HUES64 (cell line): ENCODE measurements at regions not wholly inside any gene's neighbourhood (a gene's known extent, or its start where the extent isn't known, plus 50 kb on each side); places are given as distances from the start of the nearest gene placed in this dataset.

Experiments
- H3K27ac ChIP-seq: 2 replicates; pipeline ENCODE4 v1.7.0; 2013; ENCODE audit warnings: low read depth, low read length, inconsistent platforms
- H3K27me3 ChIP-seq: 2 replicates; pipeline ENCODE4 v1.6.1; 2013; ENCODE audit warnings: mild to moderate bottlenecking, low read length; ENCODE audit not compliant: insufficient read depth
- H3K36me3 ChIP-seq: 2 replicates; pipeline ENCODE4 v1.6.1; 2013; ENCODE audit warnings: mild to moderate bottlenecking, low read length; ENCODE audit not compliant: insufficient read depth
- H3K4me1 ChIP-seq: 2 replicates; pipeline ENCODE4 v1.6.1; 2013; ENCODE audit warnings: mild to moderate bottlenecking, low read length, moderate library complexity; ENCODE audit not compliant: insufficient read depth
- H3K4me3 ChIP-seq: 2 replicates; pipeline ENCODE4 v1.5.1; 2013; ENCODE audit warnings: mild to moderate bottlenecking, low read length, moderate library complexity
- H3K9ac ChIP-seq: 2 replicates; pipeline ENCODE4 v1.6.1; 2013; ENCODE audit warnings: mild to moderate bottlenecking, low read depth, low read length
- H3K9me3 ChIP-seq: 2 replicates; pipeline ENCODE4 v1.6.1; 2013; ENCODE audit warnings: low read depth, low read length; ENCODE audit not compliant: insufficient read depth
- WGBS: fragments of 150-250, 120-280 bp; methylation state at CpG from one replicate; pipeline ENCODE4 v1.1.7; 2013; ENCODE audit warnings: missing lambda C conversion rate; 5-methylcytosine and 5-hydroxymethylcytosine counted together

DNA sequence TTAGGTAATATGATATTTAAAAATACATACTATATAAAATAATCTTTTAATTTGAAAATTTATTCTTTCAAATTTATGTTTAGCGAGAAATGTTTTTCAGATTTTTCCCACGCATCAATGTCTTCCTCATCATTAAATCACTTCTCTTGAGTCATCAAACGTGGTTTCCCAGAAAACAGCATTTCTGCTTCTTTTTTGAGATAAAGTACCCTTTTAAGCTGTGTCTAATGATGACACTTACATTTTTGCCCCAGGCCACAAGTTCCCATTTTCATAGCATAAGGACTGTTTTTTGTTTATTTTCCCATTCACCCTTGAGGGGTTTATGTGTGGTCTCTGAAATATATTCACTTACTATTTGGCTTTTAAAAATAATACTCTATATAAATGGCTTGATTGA is 139.0 kb upstream of the HS3ST3A1 start:
- H3K27ac ChIP-seq, result no peak overlapping the region
- no peaks in the 10 kb centered on the region for H3K36me3 ChIP-seq
- no peaks in the 10 kb centered on the region for H3K9me3 ChIP-seq
- no peak overlapping the region for H3K9ac ChIP-seq
- no peak overlapping the region for H3K4me3 ChIP-seq
- no peaks in the 10 kb centered on the region for H3K27me3 ChIP-seq
- WGBS, result 98% methylated on average over 3 of the region's 3 CpGs
- no peaks in the 10 kb centered on the region for H3K4me1 ChIP-seq

DNA sequence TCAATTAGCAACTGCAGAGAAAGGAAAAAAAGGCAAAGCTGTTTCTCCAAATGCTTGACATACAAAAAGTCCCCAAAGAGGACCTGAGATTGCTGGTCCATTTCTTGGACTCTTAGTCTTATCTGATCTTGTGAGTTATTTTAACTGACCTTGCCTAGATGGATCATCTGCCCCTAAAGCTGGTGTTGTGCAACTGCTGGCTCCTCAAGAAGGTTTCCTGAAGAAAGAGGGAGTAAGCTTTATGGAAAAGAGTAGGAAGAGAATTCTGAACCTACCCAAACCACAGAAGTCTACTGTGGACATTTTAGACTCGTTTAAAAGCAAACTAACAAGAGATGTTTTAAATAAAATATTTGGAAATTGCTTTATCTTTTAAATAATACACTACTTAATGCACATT is 140.0 kb upstream of the HS3ST3A1 start:
- H3K9me3 ChIP-seq, result no peaks in the 10 kb centered on the region
- H3K36me3 ChIP-seq, result no peaks in the 10 kb centered on the region
- H3K4me3 ChIP-seq, result no peak overlapping the region
- WGBS, result no CpG with 5 or more reads among the region's 1 CpG
- no peaks in the 10 kb centered on the region for H3K4me1 ChIP-seq
- no peak overlapping the region for H3K9ac ChIP-seq
- no peaks in the 10 kb centered on the region for H3K27me3 ChIP-seq
- no peak overlapping the region for H3K27ac ChIP-seq

DNA sequence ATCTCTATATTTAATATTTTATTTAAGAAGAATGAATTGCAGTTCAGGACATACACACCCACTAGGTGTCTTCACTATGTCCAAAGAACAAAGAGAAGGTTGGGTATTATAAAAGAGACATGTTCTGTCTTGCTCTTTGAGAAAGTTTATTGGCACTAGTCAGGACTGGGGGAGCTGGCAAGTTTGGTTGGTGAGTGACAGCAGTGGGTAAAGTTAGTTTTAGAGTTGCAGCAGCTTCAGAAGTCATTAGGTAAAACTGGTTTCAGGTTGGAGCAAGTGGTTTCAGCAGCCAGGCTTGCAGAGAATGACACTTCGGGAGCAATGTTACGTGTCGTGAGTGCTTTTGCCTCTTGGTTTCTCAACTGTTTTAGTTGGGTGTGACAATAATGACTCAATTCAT is 142.2 kb upstream of the HS3ST3A1 start:
- no peaks in the 10 kb centered on the region for H3K27me3 ChIP-seq
- WGBS, result 95% methylated on average over 3 of the region's 3 CpGs
- H3K4me3 ChIP-seq, result no peak overlapping the region
- no peaks in the 10 kb centered on the region for H3K4me1 ChIP-seq
- no peak overlapping the region for H3K9ac ChIP-seq
- no peaks in the 10 kb centered on the region for H3K36me3 ChIP-seq
- no peaks in the 10 kb centered on the region for H3K9me3 ChIP-seq
- H3K27ac ChIP-seq, result no peak overlapping the region

DNA sequence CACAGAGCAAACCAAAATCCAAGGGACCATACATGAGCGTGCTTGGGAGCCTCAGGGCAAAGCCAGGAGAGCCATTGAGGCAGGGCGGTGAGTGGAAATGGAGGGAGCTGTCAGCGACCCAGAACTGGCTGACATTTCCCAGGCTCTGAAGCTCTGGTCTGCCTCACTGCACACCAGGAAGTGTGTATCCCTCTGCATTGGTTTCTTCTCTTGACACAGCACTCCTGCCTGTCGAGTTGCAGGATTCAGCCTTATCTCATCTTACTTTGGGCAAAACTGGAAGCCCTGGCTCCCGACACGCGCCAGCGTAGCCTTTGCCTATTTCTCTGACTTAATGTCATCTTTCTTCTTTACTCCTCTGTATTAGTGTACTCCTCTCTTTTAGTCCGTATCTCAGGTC is 144.7 kb upstream of the HS3ST3A1 start:
- Histone ChIP-seq H3K9me3 (no peaks in the 10 kb centered on the region), H3K27ac (no peak overlapping the region), H3K9ac (no peak overlapping the region), H3K4me3 (no peak overlapping the region), H3K4me1 (peaks cover 12% of the 10 kb centered on the region), H3K27me3 (no peaks in the 10 kb centered on the region), H3K36me3 (no peaks in the 10 kb centered on the region)
- 94% methylated on average over 9 of the region's 9 CpGs for WGBS

DNA sequence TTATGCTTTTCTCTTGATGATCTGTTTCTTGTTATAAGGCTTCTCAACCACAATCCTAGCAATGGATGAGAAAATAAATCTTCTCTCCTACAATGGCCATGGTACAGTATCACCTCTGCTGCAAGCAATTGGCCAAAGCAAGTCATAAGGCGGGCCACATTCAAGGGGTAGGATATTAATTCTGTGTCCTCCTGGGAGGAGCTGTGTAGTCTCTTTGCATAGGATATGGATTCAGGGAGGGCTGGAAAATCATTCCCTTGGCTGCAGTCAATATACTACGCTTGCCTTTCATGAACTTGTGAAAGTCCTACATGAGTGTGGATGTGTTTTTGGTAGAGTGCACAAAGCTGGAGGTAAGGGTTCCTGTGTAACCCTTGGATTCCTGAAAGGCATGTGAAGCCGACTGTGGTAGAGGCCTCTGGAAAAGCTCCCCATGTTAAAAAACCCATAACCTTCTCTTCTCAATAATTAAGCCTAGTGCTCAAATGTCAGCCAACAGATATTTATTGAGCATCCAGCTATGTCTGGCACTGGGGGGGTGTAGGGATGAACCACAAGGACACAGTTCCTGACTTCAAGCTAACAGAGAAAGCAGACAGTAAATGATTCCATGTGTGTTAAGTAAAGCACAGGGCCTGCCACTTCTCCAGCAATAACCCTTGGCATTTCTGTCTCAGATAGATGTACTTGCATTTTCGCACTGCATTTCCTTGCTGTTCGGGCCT is 147.6 kb upstream of the HS3ST3A1 start:
- no peak overlapping the region for H3K4me3 ChIP-seq
- H3K27me3 ChIP-seq, result no peaks in the 10 kb centered on the region
- no peak overlapping the region for H3K27ac ChIP-seq
- H3K9ac ChIP-seq, result no peak overlapping the region
- peaks cover 27% of the 10 kb centered on the region for H3K4me1 ChIP-seq
- no peaks in the 10 kb centered on the region for H3K9me3 ChIP-seq
- no peaks in the 10 kb centered on the region for H3K36me3 ChIP-seq
- WGBS, result 81% methylated on average over 5 of the region's 5 CpGs

DNA sequence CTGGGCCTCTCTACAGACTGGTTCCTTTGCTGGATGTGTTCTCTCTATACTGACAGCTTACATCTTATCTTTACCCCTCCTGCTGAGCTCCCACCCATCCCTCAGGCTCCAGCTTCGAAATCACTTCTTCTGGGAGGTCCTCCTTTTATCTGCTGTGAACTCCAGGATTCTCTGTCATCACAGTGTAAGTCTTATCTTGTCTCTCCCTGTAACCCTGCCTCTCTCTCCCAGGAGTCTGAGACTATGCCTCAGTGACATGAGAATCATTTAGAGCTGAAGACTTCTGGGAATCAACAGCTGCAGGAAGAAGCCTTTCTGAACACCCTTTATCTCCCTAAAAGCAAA is 148.1 kb upstream of the HS3ST3A1 start:
- H3K4me1 ChIP-seq, result peaks cover 27% of the 10 kb centered on the region
- H3K9me3 ChIP-seq, result no peaks in the 10 kb centered on the region
- H3K27ac ChIP-seq, result no peak overlapping the region
- no peaks in the 10 kb centered on the region for H3K36me3 ChIP-seq
- H3K27me3 ChIP-seq, result no peaks in the 10 kb centered on the region
- no peak overlapping the region for H3K9ac ChIP-seq
- no peak overlapping the region for H3K4me3 ChIP-seq
- WGBS, result 56% methylated on average over 1 of the region's 1 CpG

DNA sequence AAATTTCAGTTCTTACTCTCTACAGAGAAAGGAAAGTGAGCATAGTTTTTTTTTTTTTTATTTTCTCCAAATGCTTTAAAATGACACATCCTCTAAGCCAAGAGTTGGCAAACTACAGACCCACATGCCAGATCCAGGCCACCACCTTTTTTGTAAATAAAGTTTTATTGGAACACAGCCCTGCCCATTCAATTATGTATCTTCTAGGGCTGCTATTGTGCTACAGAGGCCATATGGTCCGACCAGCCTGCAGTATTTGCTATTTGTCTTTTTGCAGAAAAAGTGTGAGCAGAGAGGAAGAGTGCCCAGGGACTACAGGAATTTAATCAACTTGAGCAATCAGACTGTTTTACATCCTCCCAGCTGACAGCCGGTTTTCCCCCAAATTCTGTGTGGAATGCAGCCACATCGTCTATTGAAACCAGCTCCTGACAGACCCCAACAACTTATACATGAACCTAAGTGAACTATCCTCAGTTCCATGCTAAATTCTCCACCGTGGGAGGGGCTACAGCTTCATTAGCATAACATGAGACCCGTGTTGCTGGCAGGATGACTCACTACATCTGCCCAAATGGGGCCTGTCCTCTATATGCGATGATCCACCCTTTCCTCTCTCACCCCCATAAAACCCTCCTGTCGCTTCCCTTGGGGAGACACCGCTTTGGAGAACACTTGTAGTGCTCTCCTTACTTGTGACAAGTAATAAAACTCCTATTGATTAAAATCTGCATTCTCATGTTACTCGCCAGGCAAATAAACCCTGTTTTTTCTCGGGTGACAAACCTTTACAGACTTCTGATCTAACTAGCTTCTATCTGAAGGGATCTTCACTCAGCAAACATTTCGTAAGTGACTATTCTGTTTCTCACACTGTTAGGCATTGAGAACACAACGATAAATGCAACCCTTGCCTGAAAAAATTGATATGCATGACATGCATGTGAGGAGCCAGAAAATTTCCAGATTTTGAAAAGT is 149.4 kb upstream of the HS3ST3A1 start:
- H3K4me1 ChIP-seq, result peaks cover 27% of the 10 kb centered on the region
- H3K27ac ChIP-seq, result peak overlapping the region; percentile 58; the same call in 1 of the 2 replicates
- H3K9ac ChIP-seq, result no peak overlapping the region; the same call in 1 of the 2 replicates
- no peaks in the 10 kb centered on the region for H3K36me3 ChIP-seq
- no peaks in the 10 kb centered on the region for H3K27me3 ChIP-seq
- no peaks in the 10 kb centered on the region for H3K9me3 ChIP-seq
- no peak overlapping the region for H3K4me3 ChIP-seq
- 47% methylated on average over 12 of the region's 12 CpGs for WGBS

DNA sequence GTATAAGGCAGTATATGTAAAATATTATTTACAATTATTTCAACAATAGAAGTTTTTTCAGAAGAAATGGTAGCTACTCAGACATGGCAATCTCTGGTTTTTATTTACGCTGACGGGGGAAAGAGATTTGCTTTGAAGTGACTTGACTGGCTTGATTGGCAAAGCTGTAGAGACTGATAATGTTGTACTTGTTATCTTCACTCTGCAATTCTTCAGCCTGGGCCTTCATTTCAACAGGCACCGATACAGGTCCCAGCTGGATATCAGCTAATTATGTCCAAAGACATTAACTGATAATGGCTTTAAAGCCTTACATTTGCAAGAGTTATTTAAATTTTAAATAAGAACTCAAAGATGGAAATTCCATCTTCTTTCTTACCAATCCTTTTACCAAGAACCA is 151.4 kb upstream of the HS3ST3A1 start:
- Histone ChIP-seq H3K27ac (peak overlapping the region; percentile 15; the same call in 1 of the 2 replicates), H3K27me3 (no peaks in the 10 kb centered on the region), H3K9ac (no peak overlapping the region), H3K4me3 (no peak overlapping the region), H3K4me1 (peaks cover 27% of the 10 kb centered on the region), H3K9me3 (no peaks in the 10 kb centered on the region), H3K36me3 (no peaks in the 10 kb centered on the region)
- 16% methylated on average over 3 of the region's 3 CpGs for WGBS

DNA sequence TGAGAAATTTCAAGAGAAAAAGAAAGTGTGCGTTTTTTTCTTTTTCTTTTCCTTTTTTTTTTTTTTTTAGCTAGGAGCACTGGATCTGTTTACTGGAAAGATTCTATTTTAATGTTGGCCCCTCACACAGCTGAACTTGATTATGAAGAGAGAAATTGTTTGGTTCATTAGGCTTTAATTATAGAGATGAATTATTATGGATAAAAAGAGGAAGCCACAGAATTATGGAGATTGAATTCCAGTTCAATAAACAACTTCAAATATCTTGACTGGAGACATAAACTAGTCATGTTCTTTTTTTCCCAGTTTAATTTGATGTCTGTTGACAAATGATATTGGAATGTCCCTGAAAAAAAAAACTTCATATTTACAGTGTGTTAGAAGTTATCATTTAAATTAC is 152.0 kb upstream of the HS3ST3A1 start:
- Histone ChIP-seq H3K27me3 (no peaks in the 10 kb centered on the region), H3K9ac (no peak overlapping the region), H3K36me3 (no peaks in the 10 kb centered on the region), H3K27ac (peak overlapping the region; percentile 15; the same call in 1 of the 2 replicates), H3K4me1 (peaks cover 27% of the 10 kb centered on the region), H3K9me3 (no peaks in the 10 kb centered on the region), H3K4me3 (no peak overlapping the region)
- 100% methylated on average over 1 of the region's 1 CpG for WGBS

DNA sequence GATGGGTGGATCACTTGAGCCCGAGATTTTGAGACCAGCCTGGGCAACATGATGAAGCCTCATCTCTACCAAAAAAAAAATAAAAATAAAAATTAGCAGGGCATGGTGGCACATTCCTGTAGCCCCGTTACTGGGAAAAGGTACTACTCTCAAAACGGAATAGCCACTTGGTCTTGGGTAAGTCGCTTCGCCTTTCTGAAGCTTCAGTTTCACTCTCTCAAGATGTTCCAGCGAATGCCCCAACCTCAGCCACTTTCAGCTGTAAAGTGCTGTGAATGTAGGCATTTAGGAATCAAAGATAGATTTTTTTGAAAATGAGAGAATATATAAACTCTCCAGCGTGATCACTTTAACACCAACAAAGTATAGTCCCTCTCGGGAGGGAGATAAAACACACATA is 154.1 kb upstream of the HS3ST3A1 start:
- 90% methylated on average over 5 of the region's 8 CpGs for WGBS
- Histone ChIP-seq H3K27ac (no peak overlapping the region), H3K9ac (no peak overlapping the region), H3K4me3 (no peak overlapping the region), H3K36me3 (no peaks in the 10 kb centered on the region), H3K9me3 (no peaks in the 10 kb centered on the region), H3K27me3 (no peaks in the 10 kb centered on the region), H3K4me1 (peaks cover 20% of the 10 kb centered on the region)

DNA sequence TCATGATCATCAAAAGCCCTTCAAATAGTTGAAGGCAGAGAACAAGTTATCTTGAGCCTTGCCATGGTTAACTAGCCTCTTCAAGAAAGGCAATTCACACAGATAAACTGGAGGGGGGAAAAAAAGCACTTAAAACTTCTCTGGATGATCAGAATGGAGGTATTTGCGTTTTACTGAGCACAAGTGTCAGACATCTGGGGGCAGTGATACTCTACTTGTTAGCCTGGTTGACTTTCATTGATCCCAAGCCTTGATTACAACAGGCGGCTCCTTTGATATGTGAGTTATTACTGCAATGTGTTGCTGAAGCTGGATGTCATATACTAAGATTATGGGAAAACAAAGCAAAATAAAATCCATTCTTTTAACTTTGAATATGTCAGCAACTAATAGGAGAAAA is 155.0 kb upstream of the HS3ST3A1 start:
- H3K4me3 ChIP-seq, result no peak overlapping the region
- no peak overlapping the region for H3K9ac ChIP-seq
- no peak overlapping the region for H3K27ac ChIP-seq
- no peaks in the 10 kb centered on the region for H3K36me3 ChIP-seq
- WGBS, result 88% methylated on average over 2 of the region's 2 CpGs
- no peaks in the 10 kb centered on the region for H3K9me3 ChIP-seq
- H3K27me3 ChIP-seq, result no peaks in the 10 kb centered on the region
- H3K4me1 ChIP-seq, result peaks cover 11% of the 10 kb centered on the region
